ENCODE measurements at regions not wholly inside any gene's neighbourhood (a gene's known extent, or its start where the extent isn't known, plus 50 kb on each side); places are given as distances from the start of the nearest gene placed in this dataset.
A peak's percentile ranks its signal among the peaks of the same experiment; 100 is the strongest.
"Not testable (repeated sequence)": the region's sequence is repeated elsewhere in the genome, so short reads cannot be mapped to it uniquely, and the experiment has no call there.

GRCh38 chr5:92574023-92574422 is 1007.0 kb downstream of the NR2F1-AS1 start:
- DNase-seq (ENCODE audit: low read depth): no peak

- DNase-seq (ENCODE audit: low read depth): no peak
Observed at GRCh38 chr5:92568522-92568921, 1012.5 kb downstream of the NR2F1-AS1 start.

GRCh38 chr5:92567831-92568450 is 1013.1 kb downstream of the NR2F1-AS1 start:
- no peak for DNase-seq (ENCODE audit: low read depth)

GRCh38 chr5:92566113-92566786 is 1014.8 kb downstream of the NR2F1-AS1 start:
- DNase-seq (ENCODE audit: low read depth): no peak

- DNase-seq (ENCODE audit: low read depth): no peak
Observed at GRCh38 chr5:92565673-92566072, 1015.3 kb downstream of the NR2F1-AS1 start.

- DNase-seq (ENCODE audit: low read depth): no peak
Observed at GRCh38 chr5:92562065-92562464, 1019.0 kb downstream of the NR2F1-AS1 start.

GRCh38 chr5:92561411-92561959 is 1019.5 kb downstream of the NR2F1-AS1 start:
- no peak for DNase-seq (ENCODE audit: low read depth)

- no peak for DNase-seq (ENCODE audit: low read depth)
Observed at GRCh38 chr5:92560698-92561401, 1020.2 kb downstream of the NR2F1-AS1 start.

GRCh38 chr5:92559781-92560180 is 1021.2 kb downstream of the NR2F1-AS1 start:
- DNase-seq (ENCODE audit: low read depth): no peak

- no peak for DNase-seq (ENCODE audit: low read depth)
Observed at GRCh38 chr5:92559331-92559730, 1021.7 kb downstream of the NR2F1-AS1 start.

GRCh38 chr5:92556747-92557146 is 1024.3 kb downstream of the NR2F1-AS1 start:
- DNase-seq (ENCODE audit: low read depth): no peak

- no peak for DNase-seq (ENCODE audit: low read depth)
Observed at GRCh38 chr5:92554447-92555085, 1026.5 kb downstream of the NR2F1-AS1 start.

- DNase-seq (ENCODE audit: low read depth): no peak
Observed at GRCh38 chr5:92553326-92553725, 1027.7 kb downstream of the NR2F1-AS1 start.

- DNase-seq (ENCODE audit: low read depth): peak; percentile 88
Observed at GRCh38 chr5:92552206-92553160, 1028.5 kb downstream of the NR2F1-AS1 start.

- DNase-seq (ENCODE audit: low read depth): no peak
Observed at GRCh38 chr5:92548346-92548745, 1032.7 kb downstream of the NR2F1-AS1 start.

- no peak for DNase-seq (ENCODE audit: low read depth)
Observed at GRCh38 chr5:92544596-92544995, 1036.4 kb downstream of the NR2F1-AS1 start.

GRCh38 chr5:92544036-92544435 is 1037.0 kb downstream of the NR2F1-AS1 start:
- no peak for DNase-seq (ENCODE audit: low read depth)

GRCh38 chr5:92543201-92543600 is 1037.8 kb downstream of the NR2F1-AS1 start:
- DNase-seq (ENCODE audit: low read depth): no peak

- DNase-seq (ENCODE audit: low read depth): not testable (repeated sequence)
Observed at GRCh38 chr5:92542017-92542416, 1039.0 kb downstream of the NR2F1-AS1 start.

- no peak for DNase-seq (ENCODE audit: low read depth)
Observed at GRCh38 chr5:92527311-92528078, 1053.5 kb downstream of the NR2F1-AS1 start.

All from HT1080 (cell line).